Inferior parietal cortex (tissue), 1 donor: ENCODE measurements at regions not wholly inside any gene's neighbourhood (a gene's known extent, or its start where the extent isn't known, plus 50 kb on each side); places are given as distances from the start of the nearest gene placed in this dataset.

ENCODE experiments used
- DNase-seq: peaks from one replicate; pipeline ENCODE4 v3.0.0-alpha.2; 2016; ENCODE audit errors: extremely low spot score

DNA sequence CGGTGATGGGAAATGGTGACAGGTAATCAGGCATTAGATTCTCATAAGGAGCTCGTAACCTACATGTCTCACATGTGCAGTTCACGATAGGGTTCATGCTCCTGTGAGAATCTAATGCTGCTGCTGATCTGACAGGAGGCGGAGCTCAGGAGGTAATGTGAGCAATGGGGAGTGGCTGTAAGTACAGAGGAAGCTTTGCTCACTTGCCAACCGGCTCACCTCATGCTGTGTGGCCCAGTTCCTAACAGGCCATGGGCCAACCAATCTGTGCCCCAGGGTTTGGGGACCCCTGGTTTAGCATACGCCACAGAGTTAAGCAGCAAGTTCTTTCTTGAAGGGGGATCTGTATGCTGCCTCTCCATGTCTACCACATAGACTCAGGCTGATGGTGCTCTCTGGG lies 133.1 kb downstream of the IQUB start:
- no peak for DNase-seq

- no peak for DNase-seq
Observed at GRCh38 chr7:123400196-123400595, 134.2 kb downstream of the IQUB start.

- peak; percentile 45 for DNase-seq
Observed at GRCh38 chr7:123398921-123399320, 135.5 kb downstream of the IQUB start.

GRCh38 chr7:123397746-123398338 lies 136.6 kb downstream of the IQUB start:
- DNase-seq = no peak

GRCh38 chr7:123393623-123394022 lies 140.8 kb downstream of the IQUB start:
- DNase-seq = no peak

- DNase-seq = no peak
Observed at GRCh38 chr7:123372368-123372767, 162.0 kb downstream of the IQUB start.

- no peak for DNase-seq
Observed at GRCh38 chr7:123367484-123368122, 166.8 kb downstream of the IQUB start.

DNA sequence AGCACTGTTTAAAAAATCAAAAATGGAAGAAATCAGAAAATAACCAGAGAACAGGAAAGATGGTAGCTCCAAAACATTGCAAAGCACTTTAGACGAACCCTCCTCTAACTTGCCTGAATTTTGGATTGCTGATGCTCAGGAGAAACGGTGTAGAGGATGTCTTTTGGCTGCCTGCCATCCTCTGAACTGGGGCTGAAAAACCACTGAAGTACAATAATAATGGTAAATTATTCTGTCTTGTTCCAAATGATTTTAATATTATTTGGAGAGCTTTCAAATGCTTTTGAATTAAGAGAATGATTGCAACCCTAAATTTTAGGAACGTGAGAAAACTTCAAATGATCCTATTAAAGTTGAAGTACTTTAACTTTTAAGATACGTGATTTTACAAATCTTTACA lies 167.3 kb upstream of the SLC13A1 start:
- DNase-seq = no peak

GRCh38 chr7:123366626-123367025 lies 166.9 kb upstream of the SLC13A1 start:
- DNase-seq = no peak

- no peak for DNase-seq
Observed at GRCh38 chr7:123360631-123361030, 160.9 kb upstream of the SLC13A1 start.

DNA sequence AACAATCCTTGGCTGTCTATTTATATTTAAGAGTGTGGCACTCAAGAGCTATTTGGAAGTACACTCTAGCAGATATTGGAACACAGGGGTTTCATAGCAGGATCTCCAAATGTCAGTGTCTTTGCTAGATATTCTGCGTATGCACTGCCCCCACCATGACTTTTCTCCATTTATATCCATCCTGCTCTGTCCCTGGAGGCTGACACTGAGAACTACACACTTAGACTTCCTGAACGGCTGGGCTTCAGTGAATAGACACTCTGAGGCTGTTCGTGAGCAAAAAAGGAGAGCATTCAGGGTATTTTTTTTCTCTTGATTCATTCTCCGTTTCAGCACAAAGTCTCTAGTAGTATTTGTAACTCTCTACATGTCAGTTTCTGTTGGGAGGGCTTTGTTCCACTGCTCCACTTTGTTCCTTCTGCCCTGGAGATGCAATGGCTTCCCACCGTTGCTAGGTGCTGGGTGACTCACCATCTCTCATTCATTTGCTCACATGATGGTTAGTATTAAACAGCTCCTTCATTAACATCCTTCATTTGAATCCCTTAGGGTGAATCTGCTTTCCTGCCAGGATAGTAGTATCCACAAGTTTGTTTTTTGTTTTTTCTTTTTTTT lies 155.9 kb upstream of the SLC13A1 start:
- no peak for DNase-seq

- no peak for DNase-seq
Observed at GRCh38 chr7:123352973-123353372, 153.2 kb upstream of the SLC13A1 start.

DNA sequence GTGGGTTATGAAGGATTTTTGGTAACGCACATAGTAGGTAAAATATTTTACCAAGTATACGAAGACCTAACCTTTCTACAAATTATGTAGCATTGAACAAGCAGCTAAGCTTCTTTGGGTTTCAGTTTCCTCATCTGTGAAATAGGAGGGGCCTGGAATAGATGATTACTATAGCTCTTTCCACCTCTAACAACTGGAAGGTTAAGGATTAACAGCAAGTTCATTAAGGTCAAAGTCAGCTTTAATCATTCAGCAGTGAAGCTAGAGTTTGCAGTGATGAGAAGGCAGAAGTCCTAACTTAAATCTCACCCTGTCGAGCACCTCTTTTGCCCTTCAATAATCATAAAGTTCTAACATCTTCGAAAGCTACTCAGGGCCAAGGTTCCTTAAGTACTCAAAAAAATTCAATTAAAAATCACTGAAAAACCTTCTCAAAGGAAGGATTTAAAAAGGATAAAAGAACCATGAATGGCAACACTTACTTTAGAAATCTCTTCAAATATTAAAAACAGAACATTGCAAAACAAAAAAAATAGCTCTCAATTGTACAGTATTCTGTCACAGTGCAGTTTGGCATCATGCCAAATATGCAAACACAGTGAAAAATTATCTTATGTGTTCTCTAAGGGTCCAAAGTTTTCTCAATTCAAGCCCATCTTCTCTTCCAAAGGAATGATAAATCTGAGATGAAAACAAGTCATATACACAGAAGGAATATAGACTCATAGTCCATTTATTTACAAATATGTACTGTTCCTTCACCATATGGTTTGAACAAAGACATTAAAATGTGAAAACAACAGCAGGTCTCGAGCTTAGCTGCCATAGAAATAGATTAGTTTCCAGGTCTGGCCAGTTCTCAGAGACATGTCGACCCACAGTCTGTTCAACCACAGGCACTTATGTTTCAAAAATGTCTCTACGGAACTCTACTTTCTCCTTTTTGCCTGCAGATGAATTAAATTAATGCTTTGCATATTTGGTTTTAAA lies 152.0 kb upstream of the SLC13A1 start:
- DNase-seq = no peak

DNA sequence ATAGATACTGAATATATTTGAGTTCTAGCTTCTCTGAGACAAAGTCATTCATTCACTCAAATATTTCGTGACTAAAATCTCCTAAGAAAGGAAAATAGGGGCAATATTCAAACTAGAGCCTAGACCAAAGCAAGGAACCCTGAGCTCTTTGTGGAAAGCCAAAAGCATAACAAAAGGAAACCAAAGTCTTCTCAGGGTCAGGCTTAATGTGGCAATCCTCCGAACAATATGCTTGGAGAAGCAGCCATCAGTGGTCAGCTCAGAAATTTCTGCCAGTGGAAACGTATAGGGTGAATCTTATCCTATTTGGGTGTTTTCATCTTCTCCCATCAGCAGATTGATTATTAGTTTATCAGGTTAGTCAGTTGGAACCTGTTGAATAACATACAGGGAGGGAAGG lies 151.3 kb upstream of the SLC13A1 start:
- no peak for DNase-seq

DNA sequence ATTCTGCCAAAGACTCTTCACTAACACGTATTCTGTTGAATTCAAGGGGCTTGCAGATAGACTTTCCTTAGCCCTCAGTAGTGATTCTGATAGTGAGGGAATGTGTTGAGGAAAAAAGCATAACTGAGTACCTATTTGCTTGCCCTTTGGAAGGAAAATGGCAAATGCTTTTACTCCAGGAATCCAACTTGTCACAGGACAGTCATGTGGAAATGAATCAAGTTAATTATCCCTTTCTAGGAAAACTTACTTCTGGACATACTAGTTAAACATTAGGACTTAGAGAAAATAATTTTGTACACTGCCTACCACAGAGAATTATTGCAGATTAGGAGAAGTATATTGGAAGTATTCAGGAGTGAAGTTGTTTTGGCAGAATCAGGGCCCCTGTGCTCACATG lies 148.9 kb upstream of the SLC13A1 start:
- DNase-seq = no peak

DNA sequence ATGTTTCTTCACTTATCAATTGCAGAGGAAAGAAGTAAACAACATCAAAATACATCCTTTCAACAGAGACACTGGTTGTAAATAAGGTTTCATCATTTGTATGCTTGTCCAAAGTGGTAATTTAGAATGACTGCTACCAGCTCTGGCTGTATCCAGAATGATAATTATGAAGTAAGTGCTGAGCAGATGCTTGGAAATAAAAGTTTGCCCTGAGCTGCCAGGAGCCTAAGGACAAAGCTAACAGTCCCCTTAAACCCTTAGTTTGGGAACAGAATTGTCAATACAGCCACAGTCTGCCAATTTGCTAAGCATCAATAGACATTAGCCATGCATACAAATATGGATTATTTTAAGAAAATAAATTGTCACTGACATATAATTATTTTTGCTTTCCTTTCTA lies 147.0 kb upstream of the SLC13A1 start:
- no peak for DNase-seq

- no peak for DNase-seq
Observed at GRCh38 chr7:123343611-123344010, 143.8 kb upstream of the SLC13A1 start.

- DNase-seq = no peak
Observed at GRCh38 chr7:123341102-123341501, 141.3 kb upstream of the SLC13A1 start.

- DNase-seq = no peak
Observed at GRCh38 chr7:123338688-123339087, 138.9 kb upstream of the SLC13A1 start.

GRCh38 chr7:123329988-123330643 lies 130.3 kb upstream of the SLC13A1 start:
- DNase-seq = no peak

GRCh38 chr7:123327661-123328060 lies 127.9 kb upstream of the SLC13A1 start:
- DNase-seq = no peak

- no peak for DNase-seq
Observed at GRCh38 chr7:123324283-123324682, 124.5 kb upstream of the SLC13A1 start.
